ENCODE measurements at regions not wholly inside any gene's neighbourhood (a gene's known extent, or its start where the extent isn't known, plus 50 kb on each side); places are given as distances from the start of the nearest gene placed in this dataset.

- H3K9me3 ChIP-seq (ENCODE audit: control insufficient read depth, insufficient read depth, low read depth, low read length) = peaks cover 43% of the 10 kb centered on the region
- no peaks in the 10 kb centered on the region for H3K36me3 ChIP-seq (ENCODE audit: control insufficient read depth, insufficient read depth, low read length)
- H3K4me1 ChIP-seq (ENCODE audit: control insufficient read depth, insufficient read depth, low read length) = no peaks in the 10 kb centered on the region
- H3K9ac ChIP-seq (ENCODE audit: low read length) = no peak overlapping the region
- H3K4me3 ChIP-seq (ENCODE audit: low read depth, low read length) = no peak overlapping the region
- no peak overlapping the region for H3K27ac ChIP-seq (ENCODE audit: low read depth, low read length)
- no peaks in the 10 kb centered on the region for H3K27me3 ChIP-seq (ENCODE audit: control insufficient read depth, insufficient read depth, low read length)
Measured at GRCh38 chr1:238830036-238830611, 556.2 kb upstream of the CHRM3 start.

- no peaks in the 10 kb centered on the region for H3K4me1 ChIP-seq (ENCODE audit: control insufficient read depth, insufficient read depth, low read length)
- H3K9me3 ChIP-seq (ENCODE audit: control insufficient read depth, insufficient read depth, low read depth, low read length) = peaks cover 26% of the 10 kb centered on the region
- H3K36me3 ChIP-seq (ENCODE audit: control insufficient read depth, insufficient read depth, low read length) = no peaks in the 10 kb centered on the region
- no peak overlapping the region for H3K4me3 ChIP-seq (ENCODE audit: low read depth, low read length)
- no peaks in the 10 kb centered on the region for H3K27me3 ChIP-seq (ENCODE audit: control insufficient read depth, insufficient read depth, low read length)
- no peak overlapping the region for H3K9ac ChIP-seq (ENCODE audit: low read length)
- no peak overlapping the region for H3K27ac ChIP-seq (ENCODE audit: low read depth, low read length)
Measured at GRCh38 chr1:238826891-238827290, 559.5 kb upstream of the CHRM3 start.

DNA sequence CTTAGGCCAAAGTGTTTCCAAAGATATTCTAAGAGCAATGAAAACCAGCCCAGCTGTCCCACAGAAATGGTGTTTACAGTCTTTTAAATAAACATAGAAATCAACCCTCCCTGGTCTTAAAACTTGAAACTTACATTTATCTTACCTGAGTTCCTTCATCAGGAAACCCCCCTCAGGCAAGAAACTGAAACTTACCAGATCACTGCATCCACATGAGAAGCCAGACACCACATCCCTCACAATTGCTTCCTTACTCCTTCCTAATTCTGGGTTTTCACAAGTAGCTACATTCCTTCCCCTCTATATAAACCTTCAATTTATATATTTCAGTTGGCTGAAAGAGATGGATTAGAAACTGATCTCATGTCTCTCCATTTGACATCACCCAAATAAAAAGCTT is 563.0 kb upstream of the CHRM3 start:
- no peaks in the 10 kb centered on the region for H3K27me3 ChIP-seq (ENCODE audit: control insufficient read depth, insufficient read depth, low read length)
- no peaks in the 10 kb centered on the region for H3K4me1 ChIP-seq (ENCODE audit: control insufficient read depth, insufficient read depth, low read length)
- H3K9me3 ChIP-seq (ENCODE audit: control insufficient read depth, insufficient read depth, low read depth, low read length) = 0 out of 2 replicates have a peak, but pooled peaks cover 2% of the 10 kb centered on the region
- no peak overlapping the region for H3K9ac ChIP-seq (ENCODE audit: low read length)
- H3K36me3 ChIP-seq (ENCODE audit: control insufficient read depth, insufficient read depth, low read length) = no peaks in the 10 kb centered on the region
- no peak overlapping the region for H3K4me3 ChIP-seq (ENCODE audit: low read depth, low read length)
- H3K27ac ChIP-seq (ENCODE audit: low read depth, low read length) = no peak overlapping the region

DNA sequence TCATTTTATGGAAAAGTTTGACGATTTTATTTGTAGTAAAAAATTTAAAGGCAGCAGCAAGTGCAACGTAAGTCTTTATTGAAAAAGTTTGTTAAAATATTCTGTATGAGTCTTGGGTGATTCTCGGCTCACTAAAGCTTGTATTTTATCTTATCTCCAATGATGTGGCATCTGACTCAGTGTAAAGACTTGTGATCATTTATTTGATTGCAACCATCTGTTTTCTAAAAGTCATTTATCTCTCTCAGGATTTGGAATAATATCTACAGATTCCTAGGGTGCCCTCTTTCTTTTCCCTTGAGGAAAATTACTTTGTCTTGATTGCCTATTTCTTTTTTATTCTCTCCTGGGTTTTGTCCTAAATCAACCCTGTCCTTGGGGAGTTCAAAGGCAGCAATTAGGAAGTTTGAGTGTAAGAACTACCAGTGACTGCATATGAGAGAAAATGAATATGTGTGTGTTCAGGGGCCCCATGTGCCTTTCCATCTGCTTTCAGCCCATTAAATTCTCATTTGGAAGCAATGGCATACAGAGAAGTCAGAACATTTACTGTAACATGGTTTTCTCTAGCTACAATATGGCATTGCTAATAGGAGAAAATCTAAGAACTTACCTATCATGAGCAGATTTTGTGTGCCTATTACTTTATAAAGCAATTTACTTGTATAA is 575.0 kb upstream of the CHRM3 start:
- H3K9ac ChIP-seq (ENCODE audit: low read length) = no peak overlapping the region
- no peaks in the 10 kb centered on the region for H3K36me3 ChIP-seq (ENCODE audit: control insufficient read depth, insufficient read depth, low read length)
- H3K27ac ChIP-seq (ENCODE audit: low read depth, low read length) = no peak overlapping the region
- H3K4me1 ChIP-seq (ENCODE audit: control insufficient read depth, insufficient read depth, low read length) = no peaks in the 10 kb centered on the region
- H3K9me3 ChIP-seq (ENCODE audit: control insufficient read depth, insufficient read depth, low read depth, low read length) = no peaks in the 10 kb centered on the region
- no peaks in the 10 kb centered on the region for H3K27me3 ChIP-seq (ENCODE audit: control insufficient read depth, insufficient read depth, low read length)
- H3K4me3 ChIP-seq (ENCODE audit: low read depth, low read length) = no peak overlapping the region

DNA sequence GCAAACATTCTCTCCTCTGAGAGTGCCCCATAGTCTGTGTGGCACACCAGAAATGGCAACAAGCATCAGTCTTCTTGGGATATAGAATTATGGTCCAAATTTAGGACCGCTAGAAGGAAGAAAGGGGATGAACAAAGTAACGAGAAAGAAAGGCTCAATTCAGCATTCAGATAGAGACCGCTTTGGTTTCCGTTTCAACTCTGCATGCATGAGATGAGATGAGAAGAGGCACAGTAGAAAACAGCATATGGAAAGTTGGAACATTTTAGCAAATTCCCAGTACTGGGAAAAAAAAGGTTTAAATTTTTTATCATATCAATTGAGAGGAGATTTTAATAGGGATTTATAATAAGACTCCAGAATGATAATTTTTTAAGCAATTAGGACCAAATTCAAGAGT is 595.5 kb upstream of the CHRM3 start:
- no peak overlapping the region for H3K27ac ChIP-seq (ENCODE audit: low read depth, low read length)
- H3K4me1 ChIP-seq (ENCODE audit: control insufficient read depth, insufficient read depth, low read length) = no peaks in the 10 kb centered on the region
- no peak overlapping the region for H3K9ac ChIP-seq (ENCODE audit: low read length)
- H3K36me3 ChIP-seq (ENCODE audit: control insufficient read depth, insufficient read depth, low read length) = no peaks in the 10 kb centered on the region
- H3K9me3 ChIP-seq (ENCODE audit: control insufficient read depth, insufficient read depth, low read depth, low read length) = no peaks in the 10 kb centered on the region
- no peak overlapping the region for H3K4me3 ChIP-seq (ENCODE audit: low read depth, low read length)
- H3K27me3 ChIP-seq (ENCODE audit: control insufficient read depth, insufficient read depth, low read length) = no peaks in the 10 kb centered on the region

DNA sequence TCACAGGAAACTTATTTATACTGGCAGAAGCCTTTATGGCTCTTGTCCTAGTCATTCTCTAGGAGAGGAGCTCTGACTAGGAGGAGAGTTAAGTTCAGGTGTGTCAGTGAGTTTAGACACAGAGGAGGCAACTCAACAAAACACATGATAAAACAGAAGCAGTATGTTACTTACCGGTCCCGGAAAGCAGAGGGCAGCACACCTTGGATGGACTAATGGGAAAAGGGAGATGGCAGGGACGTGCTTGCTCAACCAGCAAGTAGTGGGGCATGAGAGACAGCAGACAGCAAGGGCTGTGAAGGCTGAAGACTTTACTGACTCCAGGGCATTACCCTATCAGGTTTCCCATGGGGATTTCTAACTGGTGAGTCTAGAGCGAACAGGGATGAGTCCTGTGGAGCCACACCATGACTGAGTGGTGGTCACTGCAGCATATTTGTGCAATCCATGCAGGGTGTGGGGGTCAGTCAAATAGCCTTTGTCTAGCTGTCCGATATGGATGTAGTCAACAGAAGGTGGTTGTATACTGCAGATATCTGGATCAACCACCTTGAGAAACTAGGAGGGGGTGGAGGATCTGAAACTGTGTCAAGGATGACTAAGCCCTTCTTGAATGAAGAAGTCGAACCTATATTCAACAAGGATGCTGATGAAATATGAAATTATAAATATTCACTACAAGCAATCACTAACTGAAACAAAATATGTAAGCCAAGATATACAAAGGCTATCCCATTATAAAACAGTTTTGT is 596.3 kb upstream of the CHRM3 start:
- no peak overlapping the region for H3K4me3 ChIP-seq (ENCODE audit: low read depth, low read length)
- no peaks in the 10 kb centered on the region for H3K27me3 ChIP-seq (ENCODE audit: control insufficient read depth, insufficient read depth, low read length)
- no peaks in the 10 kb centered on the region for H3K9me3 ChIP-seq (ENCODE audit: control insufficient read depth, insufficient read depth, low read depth, low read length)
- no peak overlapping the region for H3K9ac ChIP-seq (ENCODE audit: low read length)
- no peaks in the 10 kb centered on the region for H3K36me3 ChIP-seq (ENCODE audit: control insufficient read depth, insufficient read depth, low read length)
- H3K4me1 ChIP-seq (ENCODE audit: control insufficient read depth, insufficient read depth, low read length) = no peaks in the 10 kb centered on the region
- no peak overlapping the region for H3K27ac ChIP-seq (ENCODE audit: low read depth, low read length)

GRCh38 chr1:238787471-238787870 is 598.9 kb upstream of the CHRM3 start:
- H3K9ac ChIP-seq (ENCODE audit: low read length) = no peak overlapping the region
- H3K27me3 ChIP-seq (ENCODE audit: control insufficient read depth, insufficient read depth, low read length) = no peaks in the 10 kb centered on the region
- no peaks in the 10 kb centered on the region for H3K4me1 ChIP-seq (ENCODE audit: control insufficient read depth, insufficient read depth, low read length)
- no peaks in the 10 kb centered on the region for H3K36me3 ChIP-seq (ENCODE audit: control insufficient read depth, insufficient read depth, low read length)
- H3K4me3 ChIP-seq (ENCODE audit: low read depth, low read length) = no peak overlapping the region
- H3K27ac ChIP-seq (ENCODE audit: low read depth, low read length) = no peak overlapping the region
- H3K9me3 ChIP-seq (ENCODE audit: control insufficient read depth, insufficient read depth, low read depth, low read length) = no peaks in the 10 kb centered on the region

- H3K9ac ChIP-seq (ENCODE audit: low read length) = no peak overlapping the region
- H3K27me3 ChIP-seq (ENCODE audit: control insufficient read depth, insufficient read depth, low read length) = no peaks in the 10 kb centered on the region
- H3K4me1 ChIP-seq (ENCODE audit: control insufficient read depth, insufficient read depth, low read length) = no peaks in the 10 kb centered on the region
- no peak overlapping the region for H3K27ac ChIP-seq (ENCODE audit: low read depth, low read length)
- no peaks in the 10 kb centered on the region for H3K9me3 ChIP-seq (ENCODE audit: control insufficient read depth, insufficient read depth, low read depth, low read length)
- no peak overlapping the region for H3K4me3 ChIP-seq (ENCODE audit: low read depth, low read length)
- H3K36me3 ChIP-seq (ENCODE audit: control insufficient read depth, insufficient read depth, low read length) = no peaks in the 10 kb centered on the region
Measured at GRCh38 chr1:238783633-238784032, 602.7 kb upstream of the CHRM3 start.

DNA sequence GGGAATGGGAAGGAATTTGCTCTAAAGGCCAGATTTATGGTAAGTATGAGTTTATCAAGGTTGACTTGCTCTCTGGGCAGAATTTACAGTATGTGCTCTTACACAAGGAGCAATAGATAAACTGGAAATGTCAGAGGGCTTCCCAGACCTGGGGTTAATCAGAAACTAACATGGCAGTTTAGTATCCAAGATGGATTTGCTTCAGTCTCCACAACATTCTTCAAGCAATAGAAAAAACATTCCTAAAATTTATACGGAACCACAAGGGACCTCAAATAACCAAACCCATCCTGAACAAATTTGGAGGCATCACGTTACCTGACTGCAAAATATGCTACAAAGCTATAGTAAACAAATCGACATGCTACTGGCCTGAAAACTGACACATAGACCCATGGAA is 606.7 kb upstream of the CHRM3 start:
- H3K4me1 ChIP-seq (ENCODE audit: control insufficient read depth, insufficient read depth, low read length) = no peaks in the 10 kb centered on the region
- no peaks in the 10 kb centered on the region for H3K27me3 ChIP-seq (ENCODE audit: control insufficient read depth, insufficient read depth, low read length)
- H3K4me3 ChIP-seq (ENCODE audit: low read depth, low read length) = no peak overlapping the region
- H3K9ac ChIP-seq (ENCODE audit: low read length) = no peak overlapping the region
- H3K36me3 ChIP-seq (ENCODE audit: control insufficient read depth, insufficient read depth, low read length) = no peaks in the 10 kb centered on the region
- no peaks in the 10 kb centered on the region for H3K9me3 ChIP-seq (ENCODE audit: control insufficient read depth, insufficient read depth, low read depth, low read length)
- H3K27ac ChIP-seq (ENCODE audit: low read depth, low read length) = no peak overlapping the region

- Histone ChIP-seq H3K9ac (ENCODE audit: low read length) (no peak overlapping the region), H3K36me3 (ENCODE audit: control insufficient read depth, insufficient read depth, low read length) (no peaks in the 10 kb centered on the region), H3K4me1 (ENCODE audit: control insufficient read depth, insufficient read depth, low read length) (no peaks in the 10 kb centered on the region), H3K27me3 (ENCODE audit: control insufficient read depth, insufficient read depth, low read length) (no peaks in the 10 kb centered on the region), H3K9me3 (ENCODE audit: control insufficient read depth, insufficient read depth, low read depth, low read length) (no peaks in the 10 kb centered on the region), H3K27ac (ENCODE audit: low read depth, low read length) (no peak overlapping the region), H3K4me3 (ENCODE audit: low read depth, low read length) (no peak overlapping the region)
Measured at GRCh38 chr1:238778113-238778512, 608.3 kb upstream of the CHRM3 start.

- no peak overlapping the region for H3K9ac ChIP-seq (ENCODE audit: low read length)
- H3K27me3 ChIP-seq (ENCODE audit: control insufficient read depth, insufficient read depth, low read length) = no peaks in the 10 kb centered on the region
- no peak overlapping the region for H3K4me3 ChIP-seq (ENCODE audit: low read depth, low read length)
- H3K27ac ChIP-seq (ENCODE audit: low read depth, low read length) = no peak overlapping the region
- no peaks in the 10 kb centered on the region for H3K4me1 ChIP-seq (ENCODE audit: control insufficient read depth, insufficient read depth, low read length)
- H3K36me3 ChIP-seq (ENCODE audit: control insufficient read depth, insufficient read depth, low read length) = no peaks in the 10 kb centered on the region
- H3K9me3 ChIP-seq (ENCODE audit: control insufficient read depth, insufficient read depth, low read depth, low read length) = no peaks in the 10 kb centered on the region
Measured at GRCh38 chr1:238777551-238777950, 608.8 kb upstream of the CHRM3 start.

Data from HUES6 (cell line).